HCT116 (cell line): ENCODE measurements at regions not wholly inside any gene's neighbourhood (a gene's known extent, or its start where the extent isn't known, plus 50 kb on each side); places are given as distances from the start of the nearest gene placed in this dataset.

Experiments used
- ATAC-seq: fragments of 200-7000 bp; cut with Tn5 transposase; 2 replicates; pipeline ENCODE4 v1.9.1; 2020; ENCODE audit warnings: mild to moderate bottlenecking, moderate library complexity
- BruUV-seq: library from RNA; stranded (reverse); fragments of 400-500 nt; replicated peaks from 2 replicates; lab custom pipeline; 2021; lab: Mats Ljungman, UMichigan
- CTCF ChIA-PET: fragments of 300-600 bp; sonication (Branson Sonifier 250); formaldehyde crosslinking; loops from one replicate; lab custom pipeline; 2021; ENCODE audit warnings: antibody characterized with exemption; lab: Charles Lee
- POLR2A ChIA-PET: fragments of 300-600, 350-600 bp; sonication (Branson Sonifier 250); formaldehyde crosslinking; loops from one replicate; lab custom pipeline; 2021; ENCODE audit warnings: antibody characterized with exemption; lab: Charles Lee
- RAD21 ChIA-PET, 2 experiments: fragments of 300-600 bp; sonication (Branson Sonifier 250); formaldehyde crosslinking; loops; one replicate each; lab custom pipeline; 2023; ENCODE audit warnings: low total read pairs in 2 of 2; ENCODE audit not compliant: uncharacterized antibody in 2 of 2, unreplicated experiment in 2 of 2, low non-redundant PET in 1 of 2; lab: Charles Lee
- DNase-seq: peaks from one replicate; pipeline ENCODE4 v3.0.0-alpha.2; 2010; ENCODE audit warnings: low read depth, low spot score
- H2AFZ ChIP-seq: fragments of 200-600 bp; shearing (Covaris generic), sonication (generic); 2 replicates; pipeline ENCODE4 v1.6.1; 2017; ENCODE audit warnings: low read depth, mixed run types, mixed read lengths, antibody characterized with exemption, low read length; ENCODE audit not compliant: poor library complexity, severe bottlenecking
- H3K27ac ChIP-seq: 2 replicates; pipeline ENCODE4 v1.5.1; 2012; ENCODE audit warnings: low read depth, low read length
- H3K27me3 ChIP-seq: fragments of 200-600 bp; sonication (generic); 2 replicates; pipeline ENCODE4 v1.6.1; 2016; ENCODE audit warnings: mixed run types, low read length, mixed read lengths; ENCODE audit not compliant: insufficient read depth
- H3K36me3 ChIP-seq, 2 experiments: fragments of 200-500 bp in 1 of 2; fragments of 200-600 bp in 1 of 2; sonication (Bioruptor generic) in 1 of 2; sonication (generic) in 1 of 2; 2 replicates each; pipeline versions ENCODE4 v1.5.1 to v1.6.1; 2014 to 2016; ENCODE audit warnings: low read length in 2 of 2, inconsistent platforms in 1 of 2, mixed read lengths in 1 of 2, mixed run types in 1 of 2; ENCODE audit not compliant: insufficient read depth in 2 of 2, control insufficient read depth in 1 of 2
- H3K4me1 ChIP-seq, 2 experiments: fragments of 200-600 bp in 1 of 2; sonication (generic) in 1 of 2; 2 replicates each; pipeline versions ENCODE4 v1.5.1 to v1.6.1; 2012 to 2017; ENCODE audit warnings: low read length in 2 of 2, inconsistent platforms in 1 of 2, mild to moderate bottlenecking in 1 of 2, mixed read lengths in 1 of 2, mixed run types in 1 of 2, moderate library complexity in 1 of 2; ENCODE audit not compliant: insufficient read depth in 2 of 2, control insufficient read depth in 1 of 2
- H3K4me2 ChIP-seq: fragments of 200-600 bp; sonication (generic); 2 replicates; pipeline ENCODE4 v1.6.1; 2017; ENCODE audit warnings: mixed run types, low read length, mixed read lengths
- H3K4me3 ChIP-seq, 2 experiments: fragments of 200-600 bp in 1 of 2; sonication (generic) in 1 of 2; replicated peaks in 1 of 2; 2 replicates each; pipeline ENCODE4 v1.5.1; 2011 to 2016; ENCODE audit warnings: low read length in 2 of 2, control low read depth in 1 of 2, low read depth in 1 of 2, mild to moderate bottlenecking in 1 of 2, mixed read lengths in 1 of 2, mixed run types in 1 of 2
- H3K79me2 ChIP-seq: fragments of 200-600 bp; sonication (generic); 2 replicates; pipeline ENCODE4 v1.6.1; 2017; ENCODE audit warnings: mild to moderate bottlenecking, mixed run types, low read length, moderate library complexity, mixed read lengths; ENCODE audit not compliant: insufficient read depth
- H3K9ac ChIP-seq: fragments of 200-600 bp; sonication (generic); 2 replicates; pipeline ENCODE4 v1.6.1; 2016; ENCODE audit warnings: low read length, mixed read lengths
- H3K9me2 ChIP-seq: fragments of 200-600 bp; sonication (generic), shearing (Covaris generic); 2 replicates; pipeline ENCODE4 v1.6.1; 2017; ENCODE audit warnings: mixed run types, mild to moderate bottlenecking, moderate library complexity; ENCODE audit not compliant: insufficient read depth
- H3K9me3 ChIP-seq, 2 experiments: fragments of 200-500 bp in 1 of 2; fragments of 200-600 bp in 1 of 2; sonication (Bioruptor generic) in 1 of 2; sonication (generic) in 1 of 2; 2 replicates each; pipeline ENCODE4 v1.6.1; 2014 to 2017; ENCODE audit warnings: low read length in 2 of 2, mixed read lengths in 2 of 2, inconsistent platforms in 1 of 2, low read depth in 1 of 2, mild to moderate bottlenecking in 1 of 2, mixed run types in 1 of 2, moderate library complexity in 1 of 2; ENCODE audit not compliant: control insufficient read depth in 1 of 2, insufficient read depth in 1 of 2
- H4K20me1 ChIP-seq: fragments of 200-600 bp; sonication (generic), shearing (Covaris generic); 2 replicates; pipeline ENCODE4 v1.6.1; 2017; ENCODE audit warnings: mixed run types, mild to moderate bottlenecking, moderate library complexity; ENCODE audit not compliant: insufficient read depth
- EGR1 ChIP-seq: IDR thresholded peaks from 2 replicates; pipeline ENCODE4 v1.6.1; 2012; ENCODE audit warnings: low read depth
- EZH2phosphoT487 ChIP-seq: fragments of 200-600 bp; IDR thresholded peaks from 2 replicates; pipeline ENCODE4 v1.6.1; 2018; ENCODE audit warnings: antibody characterized with exemption, borderline replicate concordance
- FOSL1 ChIP-seq: IDR thresholded peaks from 2 replicates; pipeline ENCODE4 v1.6.1; 2012; ENCODE audit warnings: low read depth
- JUND ChIP-seq: IDR thresholded peaks from 2 replicates; pipeline ENCODE4 v1.6.1; 2012
- POLR2A ChIP-seq: IDR thresholded peaks from 2 replicates; pipeline ENCODE4 v1.7.0; 2011; ENCODE audit warnings: borderline replicate concordance; ENCODE audit not compliant: insufficient read depth, insufficient read length; ENCODE audit errors: extremely low read depth
- POLR2AphosphoS5 ChIP-seq: IDR thresholded peaks from 2 replicates; pipeline ENCODE4 v1.6.1; 2011; ENCODE audit warnings: mild to moderate bottlenecking, low read depth, low read length, moderate library complexity
- RAD21 ChIP-seq: IDR thresholded peaks from 2 replicates; pipeline ENCODE4 v1.6.1; 2012; ENCODE audit warnings: low read depth, mild to moderate bottlenecking
- SIN3A ChIP-seq: IDR thresholded peaks from 2 replicates; pipeline ENCODE4 v1.6.1; 2012; ENCODE audit warnings: low read depth
- SP1 ChIP-seq: IDR thresholded peaks from 2 replicates; pipeline ENCODE4 v1.6.1; 2012; ENCODE audit warnings: low read depth
- SRF ChIP-seq: IDR thresholded peaks from 2 replicates; pipeline ENCODE4 v1.6.1; 2012; ENCODE audit warnings: low read depth
- TCF7L2 ChIP-seq: IDR thresholded peaks from 2 replicates; pipeline ENCODE4 v1.7.0; 2011; ENCODE audit warnings: borderline replicate concordance, inconsistent platforms; ENCODE audit not compliant: insufficient read depth, insufficient read length; ENCODE audit errors: extremely low read depth
- YY1 ChIP-seq: IDR thresholded peaks from 2 replicates; pipeline ENCODE4 v1.6.1; 2011; ENCODE audit warnings: low read length, low read depth, moderate library complexity, mild to moderate bottlenecking; ENCODE audit not compliant: insufficient replicate concordance; ENCODE audit errors: extremely low read depth
- intact Hi-C: fragments of 100-400 bp; cut with micrococcal nuclease; formaldehyde crosslinking; loops from 2 replicates; pipeline ENCODE4 v1.10.0; 2022
- TF ChIP-seq, protein P1 (sequence below), 3 experiments: fragments of 200-600 bp in 1 of 3; sonication (generic) in 1 of 3; IDR thresholded peaks in 2 of 3; conservative IDR thresholded peaks in 1 of 3; 2 replicates each; pipeline ENCODE4 v1.5.1; 2012 to 2017; ENCODE audit warnings: low read depth in 2 of 3, low read length in 2 of 3, antibody characterized with exemption in 1 of 3, borderline replicate concordance in 1 of 3, control low read depth in 1 of 3, mild to moderate bottlenecking in 1 of 3, mixed read lengths in 1 of 3, mixed run types in 1 of 3, moderate library complexity in 1 of 3; ENCODE audit not compliant: insufficient read depth in 1 of 3
- TF ChIP-seq, protein P2 (sequence below): IDR thresholded peaks from 2 replicates; pipeline ENCODE4 v1.6.1; 2011; ENCODE audit warnings: mild to moderate bottlenecking, low read length, moderate library complexity; ENCODE audit not compliant: insufficient replicate concordance; ENCODE audit errors: extremely low read depth
- TF ChIP-seq, protein P3 (sequence below): IDR thresholded peaks from 2 replicates; pipeline ENCODE4 v1.6.1; 2012
- TF ChIP-seq, protein P4 (sequence below): IDR thresholded peaks from 2 replicates; pipeline ENCODE4 v1.6.1; 2012; ENCODE audit warnings: low read depth
- TF ChIP-seq, protein P5 (sequence below): IDR thresholded peaks from 2 replicates; pipeline ENCODE4 v1.6.1; 2012

DNA sequence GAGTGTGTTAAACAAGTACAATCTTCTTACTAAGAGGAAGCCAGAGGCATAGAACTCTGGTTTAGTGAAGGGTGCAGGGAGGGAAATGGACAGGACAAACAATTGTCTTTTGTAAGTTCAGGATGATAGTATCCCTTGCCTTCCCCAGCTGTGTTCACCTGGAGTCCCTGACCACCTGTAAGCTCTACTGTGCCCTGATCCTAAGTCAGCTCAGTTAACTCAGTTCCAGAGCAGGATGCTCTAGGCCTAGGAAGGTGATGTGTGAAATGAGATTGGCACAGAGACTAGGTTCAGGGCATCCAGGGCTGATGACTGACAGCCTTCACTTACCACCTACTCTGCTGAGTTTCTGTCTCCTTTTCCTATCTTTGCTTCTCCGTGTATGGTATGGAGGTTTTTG lies 333.0 kb downstream of the SUCLG1 start (continued):
- TF ChIP-seq, protein P1, sequence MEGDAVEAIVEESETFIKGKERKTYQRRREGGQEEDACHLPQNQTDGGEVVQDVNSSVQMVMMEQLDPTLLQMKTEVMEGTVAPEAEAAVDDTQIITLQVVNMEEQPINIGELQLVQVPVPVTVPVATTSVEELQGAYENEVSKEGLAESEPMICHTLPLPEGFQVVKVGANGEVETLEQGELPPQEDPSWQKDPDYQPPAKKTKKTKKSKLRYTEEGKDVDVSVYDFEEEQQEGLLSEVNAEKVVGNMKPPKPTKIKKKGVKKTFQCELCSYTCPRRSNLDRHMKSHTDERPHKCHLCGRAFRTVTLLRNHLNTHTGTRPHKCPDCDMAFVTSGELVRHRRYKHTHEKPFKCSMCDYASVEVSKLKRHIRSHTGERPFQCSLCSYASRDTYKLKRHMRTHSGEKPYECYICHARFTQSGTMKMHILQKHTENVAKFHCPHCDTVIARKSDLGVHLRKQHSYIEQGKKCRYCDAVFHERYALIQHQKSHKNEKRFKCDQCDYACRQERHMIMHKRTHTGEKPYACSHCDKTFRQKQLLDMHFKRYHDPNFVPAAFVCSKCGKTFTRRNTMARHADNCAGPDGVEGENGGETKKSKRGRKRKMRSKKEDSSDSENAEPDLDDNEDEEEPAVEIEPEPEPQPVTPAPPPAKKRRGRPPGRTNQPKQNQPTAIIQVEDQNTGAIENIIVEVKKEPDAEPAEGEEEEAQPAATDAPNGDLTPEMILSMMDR (IDR thresholded peaks at IDR 0.05 in 2 of 3, conservative IDR thresholded peaks at IDR 0.05 in 1 of 3; ENCODE audit: borderline replicate concordance in 1 of 3, insufficient read depth in 1 of 3, low read depth in 2 of 3, low read length in 2 of 3) = no peak
- TF ChIP-seq SRF = no peak
- no peak for TF ChIP-seq YY1
- TF ChIP-seq, protein P2, sequence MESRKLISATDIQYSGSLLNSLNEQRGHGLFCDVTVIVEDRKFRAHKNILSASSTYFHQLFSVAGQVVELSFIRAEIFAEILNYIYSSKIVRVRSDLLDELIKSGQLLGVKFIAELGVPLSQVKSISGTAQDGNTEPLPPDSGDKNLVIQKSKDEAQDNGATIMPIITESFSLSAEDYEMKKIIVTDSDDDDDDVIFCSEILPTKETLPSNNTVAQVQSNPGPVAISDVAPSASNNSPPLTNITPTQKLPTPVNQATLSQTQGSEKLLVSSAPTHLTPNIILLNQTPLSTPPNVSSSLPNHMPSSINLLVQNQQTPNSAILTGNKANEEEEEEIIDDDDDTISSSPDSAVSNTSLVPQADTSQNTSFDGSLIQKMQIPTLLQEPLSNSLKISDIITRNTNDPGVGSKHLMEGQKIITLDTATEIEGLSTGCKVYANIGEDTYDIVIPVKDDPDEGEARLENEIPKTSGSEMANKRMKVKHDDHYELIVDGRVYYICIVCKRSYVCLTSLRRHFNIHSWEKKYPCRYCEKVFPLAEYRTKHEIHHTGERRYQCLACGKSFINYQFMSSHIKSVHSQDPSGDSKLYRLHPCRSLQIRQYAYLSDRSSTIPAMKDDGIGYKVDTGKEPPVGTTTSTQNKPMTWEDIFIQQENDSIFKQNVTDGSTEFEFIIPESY = no peak
- TF ChIP-seq SP1 = no peak
- TF ChIP-seq EGR1 = no peak
- no peak for TF ChIP-seq POLR2AphosphoS5
- no peak for TF ChIP-seq JUND
- TF ChIP-seq, all 23 proteins: peak for 0

DNA sequence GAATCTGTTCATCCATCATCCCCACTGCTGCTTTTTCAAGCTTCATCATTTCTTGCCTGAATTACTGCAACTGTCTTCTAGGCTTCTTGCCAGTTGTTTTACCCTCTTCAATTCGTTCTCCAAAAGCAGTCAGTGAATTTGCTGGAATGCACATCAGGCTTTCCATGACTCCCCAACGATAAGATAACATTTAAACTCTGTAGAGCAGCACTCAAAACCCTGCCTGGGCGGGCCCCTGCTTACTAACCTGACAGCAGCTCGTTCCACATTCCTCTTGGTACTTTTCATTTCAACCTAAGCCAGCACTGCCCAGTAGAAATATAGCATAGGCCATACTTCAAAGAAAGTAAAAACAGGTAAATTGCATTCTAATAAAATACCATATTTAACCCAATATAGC lies 342.9 kb downstream of the SUCLG1 start:
- ChIA-PET CTCF (no interaction called here), POLR2A (no interaction called here)
- Histone ChIP-seq H3K9ac (no peak overlapping the region), H3K27me3 (no peaks in the 10 kb centered on the region)
- ATAC-seq = no peak
- intact Hi-C loops = no loop called here
- TF ChIP-seq EGR1 = no peak
- TF ChIP-seq RAD21 = no peak
- no peak for TF ChIP-seq FOSL1
- TF ChIP-seq POLR2A = no peak
- no peak for TF ChIP-seq TCF7L2
- TF ChIP-seq, protein P3, sequence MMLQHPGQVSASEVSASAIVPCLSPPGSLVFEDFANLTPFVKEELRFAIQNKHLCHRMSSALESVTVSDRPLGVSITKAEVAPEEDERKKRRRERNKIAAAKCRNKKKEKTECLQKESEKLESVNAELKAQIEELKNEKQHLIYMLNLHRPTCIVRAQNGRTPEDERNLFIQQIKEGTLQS = no peak
- TF ChIP-seq, protein P4, sequence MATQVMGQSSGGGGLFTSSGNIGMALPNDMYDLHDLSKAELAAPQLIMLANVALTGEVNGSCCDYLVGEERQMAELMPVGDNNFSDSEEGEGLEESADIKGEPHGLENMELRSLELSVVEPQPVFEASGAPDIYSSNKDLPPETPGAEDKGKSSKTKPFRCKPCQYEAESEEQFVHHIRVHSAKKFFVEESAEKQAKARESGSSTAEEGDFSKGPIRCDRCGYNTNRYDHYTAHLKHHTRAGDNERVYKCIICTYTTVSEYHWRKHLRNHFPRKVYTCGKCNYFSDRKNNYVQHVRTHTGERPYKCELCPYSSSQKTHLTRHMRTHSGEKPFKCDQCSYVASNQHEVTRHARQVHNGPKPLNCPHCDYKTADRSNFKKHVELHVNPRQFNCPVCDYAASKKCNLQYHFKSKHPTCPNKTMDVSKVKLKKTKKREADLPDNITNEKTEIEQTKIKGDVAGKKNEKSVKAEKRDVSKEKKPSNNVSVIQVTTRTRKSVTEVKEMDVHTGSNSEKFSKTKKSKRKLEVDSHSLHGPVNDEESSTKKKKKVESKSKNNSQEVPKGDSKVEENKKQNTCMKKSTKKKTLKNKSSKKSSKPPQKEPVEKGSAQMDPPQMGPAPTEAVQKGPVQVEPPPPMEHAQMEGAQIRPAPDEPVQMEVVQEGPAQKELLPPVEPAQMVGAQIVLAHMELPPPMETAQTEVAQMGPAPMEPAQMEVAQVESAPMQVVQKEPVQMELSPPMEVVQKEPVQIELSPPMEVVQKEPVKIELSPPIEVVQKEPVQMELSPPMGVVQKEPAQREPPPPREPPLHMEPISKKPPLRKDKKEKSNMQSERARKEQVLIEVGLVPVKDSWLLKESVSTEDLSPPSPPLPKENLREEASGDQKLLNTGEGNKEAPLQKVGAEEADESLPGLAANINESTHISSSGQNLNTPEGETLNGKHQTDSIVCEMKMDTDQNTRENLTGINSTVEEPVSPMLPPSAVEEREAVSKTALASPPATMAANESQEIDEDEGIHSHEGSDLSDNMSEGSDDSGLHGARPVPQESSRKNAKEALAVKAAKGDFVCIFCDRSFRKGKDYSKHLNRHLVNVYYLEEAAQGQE = no peak
- no peak for TF ChIP-seq EZH2phosphoT487
- TF ChIP-seq SIN3A = no peak
- TF ChIP-seq, protein P5, sequence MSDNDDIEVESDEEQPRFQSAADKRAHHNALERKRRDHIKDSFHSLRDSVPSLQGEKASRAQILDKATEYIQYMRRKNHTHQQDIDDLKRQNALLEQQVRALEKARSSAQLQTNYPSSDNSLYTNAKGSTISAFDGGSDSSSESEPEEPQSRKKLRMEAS = no peak
- TF ChIP-seq, all 23 proteins: peak for 0
- RAD21 ChIA-PET = no interaction called here
- Histone ChIP-seq H3K4me1 (no peaks in the 10 kb centered on the region), H3K4me2 (no peak overlapping the region), H3K79me2 (no peaks in the 10 kb centered on the region), H3K27ac (no peak overlapping the region), H3K9me3 (no peaks in the 10 kb centered on the region), H3K9me2 (no peaks in the 10 kb centered on the region), H3K36me3 (no peaks in the 10 kb centered on the region), H2AFZ (no peak overlapping the region), H3K4me3 (no peak overlapping the region), H4K20me1 (no peaks in the 10 kb centered on the region)
- no peak for DNase-seq
- no TSS peak for BruUV-seq
